Esophagus muscularis mucosa (tissue), 4 donors: ENCODE measurements at regions not wholly inside any gene's neighbourhood (a gene's known extent, or its start where the extent isn't known, plus 50 kb on each side); places are given as distances from the start of the nearest gene placed in this dataset.
"Not testable (repeated sequence)": the region's sequence is repeated elsewhere in the genome, so short reads cannot be mapped to it uniquely, and the experiment has no call there.

Experiments
- DNase-seq: peaks from one replicate; pipeline ENCODE4 v3.0.0-alpha.2; 2017; ENCODE audit errors: extremely low spot score
- H3K27ac ChIP-seq, 4 donors: fragments of 200-600 bp; sonication (generic); replicated peaks in 1 of 4; 1 replicate in 3 of 4; 2 replicates in 1 of 4; pipeline ENCODE4 v1.5.1; 2016 to 2019; ENCODE audit warnings: mild to moderate bottlenecking in 1 of 4
- H3K27me3 ChIP-seq, 4 donors: fragments of 200-600 bp; sonication (generic); one replicate each; pipeline versions ENCODE4 v1.5.1 to v1.6.0; 2016 to 2019
- H3K36me3 ChIP-seq, 4 donors: fragments of 200-600 bp; sonication (generic); one replicate each; pipeline ENCODE4 v1.5.1; 2016 to 2019
- H3K4me1 ChIP-seq, 4 donors: fragments of 200-600 bp; sonication (generic); one replicate each; pipeline ENCODE4 v1.5.1; 2016 to 2019
- H3K4me3 ChIP-seq, 4 donors: fragments of 200-600 bp; sonication (generic); 1 replicate in 2 of 4; 2 replicates in 2 of 4; pipeline ENCODE4 v1.5.1; 2016 to 2019; ENCODE audit warnings: mild to moderate bottlenecking in 4 of 4, moderate library complexity in 1 of 4
- H3K9me3 ChIP-seq, 4 donors: fragments of 200-600 bp; sonication (generic); 1 replicate in 3 of 4; 2 replicates in 1 of 4; pipeline ENCODE4 v1.5.1; 2016 to 2019
- CTCF ChIP-seq, 3 experiments: fragments of 200-600 bp in 2 of 3; fragments of 450-650 bp in 1 of 3; sonication (generic) in 2 of 3; IDR thresholded peaks; one replicate each; pipeline ENCODE4 v1.5.1; 2017 to 2019; ENCODE audit warnings: antibody characterized with exemption in 3 of 3, mild to moderate bottlenecking in 2 of 3, moderate library complexity in 1 of 3
- EP300 ChIP-seq: sonication (generic); formaldehyde crosslinking; IDR thresholded peaks from one replicate; pipeline ENCODE4 v1.6.1; 2017; ENCODE audit warnings: antibody characterized with exemption
- POLR2A ChIP-seq: fragments of 450-650 bp; IDR thresholded peaks from one replicate; pipeline ENCODE4 v1.6.1; 2017; ENCODE audit warnings: antibody characterized with exemption, moderate library complexity, mild to moderate bottlenecking, low read depth
- POLR2AphosphoS5 ChIP-seq, 2 donors: sonication (generic); formaldehyde crosslinking; IDR thresholded peaks; one replicate each; pipeline ENCODE4 v1.6.1; 2017; ENCODE audit warnings: antibody characterized with exemption in 2 of 2
- WGBS: methylation state at CpG from one replicate; pipeline ENCODE4 v1.1.5; 2018; 5-methylcytosine and 5-hydroxymethylcytosine counted together
- intact Hi-C: fragments of 100-400 bp; cut with DNase I; formaldehyde crosslinking; loops from one replicate; pipeline ENCODE4 v1.15.1; 2023

- Histone ChIP-seq H3K4me1 (no peaks in the 10 kb centered on the region), H3K27ac (no peak overlapping the region), H3K9me3 (no peaks in the 10 kb centered on the region), H3K36me3 (no peaks in the 10 kb centered on the region), H3K27me3 (no peaks in the 10 kb centered on the region), H3K4me3 (no peak overlapping the region)
- intact Hi-C loops = no loop called here
- WGBS = 91% methylated on average over 2 of the region's 2 CpGs
- no peak for DNase-seq
- TF ChIP-seq CTCF (IDR thresholded peaks at IDR 0.05) (no peak), POLR2AphosphoS5 (IDR thresholded peaks at IDR 0.05) (no peak), EP300 (no peak), POLR2A (no peak)
Measured at GRCh38 chr4:123682931-123683330, 286.3 kb downstream of the SPRY1 start.

- H3K27me3 ChIP-seq, H3K36me3 ChIP-seq, H3K9me3 ChIP-seq, DNase-seq, H3K4me3 ChIP-seq, H3K4me1 ChIP-seq, H3K27ac ChIP-seq, intact Hi-C loops: not testable (repeated sequence)
- WGBS = 95% methylated on average over 10 of the region's 26 CpGs
Measured at GRCh38 chr4:123684937-123685336, 288.3 kb downstream of the SPRY1 start.

- H3K4me1 ChIP-seq, H3K27me3 ChIP-seq, H3K9me3 ChIP-seq, intact Hi-C loops, H3K36me3 ChIP-seq, DNase-seq, H3K27ac ChIP-seq, H3K4me3 ChIP-seq: not testable (repeated sequence)
- 94% methylated on average over 2 of the region's 2 CpGs for WGBS
Measured at GRCh38 chr4:123695531-123695930, 298.9 kb downstream of the SPRY1 start.

DNA sequence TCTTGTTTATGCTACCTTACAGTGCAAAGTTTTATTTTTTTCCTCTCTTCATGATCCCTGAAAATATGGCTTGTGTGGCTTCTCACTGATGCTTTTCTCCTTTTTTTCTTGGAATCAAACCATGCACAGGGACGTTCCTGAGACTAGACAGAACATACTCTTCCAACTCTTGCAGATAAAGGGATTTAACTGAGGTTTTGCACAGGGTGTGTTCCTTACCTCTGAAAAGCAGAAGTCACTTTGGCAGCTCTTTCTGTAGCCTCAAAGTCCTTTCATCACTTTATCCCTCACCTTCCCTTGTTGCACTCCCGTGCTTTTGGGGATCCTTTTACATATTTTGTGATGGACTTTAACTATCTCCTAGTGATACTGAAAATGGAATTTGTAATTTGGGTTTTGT, 300.1 kb downstream of the SPRY1 start:
- 72% methylated on average over 2 of the region's 2 CpGs for WGBS
- no peak for DNase-seq
- intact Hi-C loops = no loop called here
- no peaks in the 10 kb centered on the region for H3K36me3 ChIP-seq
- peaks cover 4 to 12% (median 10%) of the 10 kb centered on the region in 4 donors for H3K4me1 ChIP-seq
- no peaks in the 10 kb centered on the region for H3K27me3 ChIP-seq
- no peak overlapping the region for H3K27ac ChIP-seq
- H3K9me3 ChIP-seq = no peaks in the 10 kb centered on the region
- no peak overlapping the region for H3K4me3 ChIP-seq
- no peak for TF ChIP-seq EP300
- no peak for TF ChIP-seq CTCF (IDR thresholded peaks at IDR 0.05)
- TF ChIP-seq POLR2AphosphoS5 (IDR thresholded peaks at IDR 0.05) = no peak
- no peak for TF ChIP-seq POLR2A

DNA sequence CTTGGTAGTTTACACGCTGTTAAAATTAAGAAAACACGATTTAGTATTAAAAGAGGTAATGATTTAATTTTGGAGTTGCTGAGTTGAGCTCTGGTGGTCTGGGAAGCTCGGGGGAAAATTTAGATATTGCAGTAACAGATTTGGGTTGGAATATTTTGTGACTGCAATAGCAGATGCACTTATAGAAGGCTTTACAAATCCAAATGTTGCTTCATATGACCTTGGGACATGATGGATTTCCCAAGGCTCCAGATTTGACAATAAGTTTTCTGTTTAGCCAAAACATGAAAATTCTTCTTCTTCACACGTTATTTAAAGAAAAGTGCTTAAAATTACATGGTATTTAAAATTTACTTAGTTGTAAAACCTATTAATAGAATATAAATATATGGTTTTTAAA, 302.0 kb downstream of the SPRY1 start:
- Histone ChIP-seq H3K36me3 (no peaks in the 10 kb centered on the region), H3K9me3 (no peaks in the 10 kb centered on the region), H3K4me3 (no peak overlapping the region), H3K4me1 (peaks cover 4 to 12% (median 10%) of the 10 kb centered on the region in 4 donors), H3K27ac (no peak overlapping the region), H3K27me3 (no peaks in the 10 kb centered on the region)
- intact Hi-C loops = no loop called here
- DNase-seq = no peak
- TF ChIP-seq EP300 = no peak
- TF ChIP-seq POLR2A = no peak
- no peak for TF ChIP-seq CTCF (IDR thresholded peaks at IDR 0.05)
- no peak for TF ChIP-seq POLR2AphosphoS5 (IDR thresholded peaks at IDR 0.05)
- WGBS = 94% methylated on average over 4 of the region's 4 CpGs
